ENCODE measurements at regions not wholly inside any gene's neighbourhood (a gene's known extent, or its start where the extent isn't known, plus 50 kb on each side); places are given as distances from the start of the nearest gene placed in this dataset.

DNA sequence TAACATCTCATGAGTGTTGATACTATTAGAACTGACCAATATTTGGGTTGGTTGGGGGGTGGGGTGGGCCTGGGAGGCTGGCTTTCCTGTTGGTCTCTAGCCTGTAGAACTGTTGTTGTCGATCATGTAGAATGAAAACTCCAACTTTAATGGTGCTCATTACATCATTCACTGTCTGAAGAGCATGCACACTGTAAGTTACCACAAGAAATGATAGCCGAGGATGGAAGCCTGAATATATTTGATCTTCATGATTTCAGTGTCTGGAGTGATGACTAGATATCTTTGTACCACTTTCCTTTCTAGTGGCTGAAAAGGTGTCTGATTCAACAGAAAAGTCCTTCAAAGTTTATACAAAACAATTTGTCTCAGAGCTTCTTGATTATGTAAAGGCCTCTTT lies 123.6 kb downstream of the XCL2 start:
- H3K4me1 ChIP-seq (ENCODE audit: insufficient read depth, low read length): peaks cover 4% of the 10 kb centered on the region
- H3K27ac Mint-ChIP-seq (ENCODE audit: unreplicated experiment): no peak overlapping the region
- DNase-seq (ENCODE audit: low read depth): no peak
- H3K9ac ChIP-seq (ENCODE audit: low read length): no peak overlapping the region
- H3K79me2 ChIP-seq (ENCODE audit: insufficient read depth, low read length): no peaks in the 10 kb centered on the region
- H2AFZ ChIP-seq (ENCODE audit: low read depth, low read length): no peak overlapping the region
- no peak overlapping the region for H3K4me3 ChIP-seq (ENCODE audit: insufficient read depth, low read depth, low read length)
- H3K9me3 ChIP-seq (ENCODE audit: insufficient read depth, low read depth, low read length): no peaks in the 10 kb centered on the region
- H3K27me3 ChIP-seq (ENCODE audit: insufficient read depth, low read length): no peaks in the 10 kb centered on the region
- no peak overlapping the region for H3K27ac ChIP-seq (ENCODE audit: low read depth, low read length)
- FAIRE-seq: no peak
- H3K36me3 ChIP-seq (ENCODE audit: insufficient read depth, low read length): no peaks in the 10 kb centered on the region
- H3K4me3 Mint-ChIP-seq (ENCODE audit: unreplicated experiment): no peak overlapping the region
- H3K9me3 Mint-ChIP-seq (ENCODE audit: unreplicated experiment): peaks cover 2% of the 10 kb centered on the region
- TF ChIP-seq, protein P1, sequence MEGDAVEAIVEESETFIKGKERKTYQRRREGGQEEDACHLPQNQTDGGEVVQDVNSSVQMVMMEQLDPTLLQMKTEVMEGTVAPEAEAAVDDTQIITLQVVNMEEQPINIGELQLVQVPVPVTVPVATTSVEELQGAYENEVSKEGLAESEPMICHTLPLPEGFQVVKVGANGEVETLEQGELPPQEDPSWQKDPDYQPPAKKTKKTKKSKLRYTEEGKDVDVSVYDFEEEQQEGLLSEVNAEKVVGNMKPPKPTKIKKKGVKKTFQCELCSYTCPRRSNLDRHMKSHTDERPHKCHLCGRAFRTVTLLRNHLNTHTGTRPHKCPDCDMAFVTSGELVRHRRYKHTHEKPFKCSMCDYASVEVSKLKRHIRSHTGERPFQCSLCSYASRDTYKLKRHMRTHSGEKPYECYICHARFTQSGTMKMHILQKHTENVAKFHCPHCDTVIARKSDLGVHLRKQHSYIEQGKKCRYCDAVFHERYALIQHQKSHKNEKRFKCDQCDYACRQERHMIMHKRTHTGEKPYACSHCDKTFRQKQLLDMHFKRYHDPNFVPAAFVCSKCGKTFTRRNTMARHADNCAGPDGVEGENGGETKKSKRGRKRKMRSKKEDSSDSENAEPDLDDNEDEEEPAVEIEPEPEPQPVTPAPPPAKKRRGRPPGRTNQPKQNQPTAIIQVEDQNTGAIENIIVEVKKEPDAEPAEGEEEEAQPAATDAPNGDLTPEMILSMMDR (IDR thresholded peaks at IDR 0.05; ENCODE audit: insufficient read depth, low read depth, low read length): no peak
- TF ChIP-seq EZH2 (IDR thresholded peaks at IDR 0.05; ENCODE audit: insufficient read depth, low read length): no peak
- peaks cover 16% of the 10 kb centered on the region for H3K4me1 Mint-ChIP-seq (ENCODE audit: low read depth, unreplicated experiment)
- H3K36me3 Mint-ChIP-seq (ENCODE audit: low read depth, unreplicated experiment): no peaks in the 10 kb centered on the region
- H3K4me2 ChIP-seq (ENCODE audit: low read length): no peak overlapping the region
- H3K27me3 Mint-ChIP-seq (ENCODE audit: low read depth, unreplicated experiment): peaks cover 5% of the 10 kb centered on the region
- H4K20me1 ChIP-seq (ENCODE audit: insufficient read depth, low read length): no peaks in the 10 kb centered on the region

DNA sequence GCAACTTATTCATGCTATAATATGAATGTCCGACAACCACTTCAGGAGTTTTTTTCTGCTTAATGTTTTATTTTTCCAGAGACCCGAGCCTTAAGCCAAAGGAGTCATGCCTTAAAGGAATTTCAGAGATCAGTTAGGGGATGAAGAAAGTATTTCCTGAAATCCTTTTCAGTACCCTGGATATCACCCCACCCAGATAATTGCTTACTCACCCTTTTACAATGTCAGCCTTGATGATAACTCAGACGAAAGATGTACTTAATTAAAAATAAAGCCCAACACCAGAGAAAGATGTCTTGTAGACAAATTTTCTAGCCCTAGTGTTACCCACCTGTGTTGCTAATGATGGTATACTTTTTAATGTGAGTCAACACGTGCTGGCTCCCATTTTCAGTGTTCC lies 124.1 kb downstream of the XCL2 start:
- Mint-ChIP-seq H3K27ac (ENCODE audit: unreplicated experiment) (no peak overlapping the region), H3K4me3 (ENCODE audit: unreplicated experiment) (no peak overlapping the region), H3K4me1 (ENCODE audit: low read depth, unreplicated experiment) (peaks cover 16% of the 10 kb centered on the region), H3K9me3 (ENCODE audit: unreplicated experiment) (peaks cover 2% of the 10 kb centered on the region), H3K36me3 (ENCODE audit: low read depth, unreplicated experiment) (no peaks in the 10 kb centered on the region), H3K27me3 (ENCODE audit: low read depth, unreplicated experiment) (peaks cover 5% of the 10 kb centered on the region)
- FAIRE-seq (no peak), DNase-seq (ENCODE audit: low read depth) (peak; percentile 41)
- Histone ChIP-seq H3K9ac (ENCODE audit: low read length) (no peak overlapping the region), H3K4me1 (ENCODE audit: insufficient read depth, low read length) (peaks cover 4% of the 10 kb centered on the region), H3K27me3 (ENCODE audit: insufficient read depth, low read length) (no peaks in the 10 kb centered on the region), H3K4me2 (ENCODE audit: low read length) (no peak overlapping the region), H3K27ac (ENCODE audit: low read depth, low read length) (no peak overlapping the region), H3K4me3 (ENCODE audit: insufficient read depth, low read depth, low read length) (no peak overlapping the region), H3K9me3 (ENCODE audit: insufficient read depth, low read depth, low read length) (no peaks in the 10 kb centered on the region), H3K79me2 (ENCODE audit: insufficient read depth, low read length) (no peaks in the 10 kb centered on the region), H4K20me1 (ENCODE audit: insufficient read depth, low read length) (no peaks in the 10 kb centered on the region), H2AFZ (ENCODE audit: low read depth, low read length) (no peak overlapping the region), H3K36me3 (ENCODE audit: insufficient read depth, low read length) (no peaks in the 10 kb centered on the region)
- TF ChIP-seq, protein P1 (IDR thresholded peaks at IDR 0.05; ENCODE audit: insufficient read depth, low read depth, low read length): no peak
- no peak for TF ChIP-seq EZH2 (IDR thresholded peaks at IDR 0.05; ENCODE audit: insufficient read depth, low read length)

DNA sequence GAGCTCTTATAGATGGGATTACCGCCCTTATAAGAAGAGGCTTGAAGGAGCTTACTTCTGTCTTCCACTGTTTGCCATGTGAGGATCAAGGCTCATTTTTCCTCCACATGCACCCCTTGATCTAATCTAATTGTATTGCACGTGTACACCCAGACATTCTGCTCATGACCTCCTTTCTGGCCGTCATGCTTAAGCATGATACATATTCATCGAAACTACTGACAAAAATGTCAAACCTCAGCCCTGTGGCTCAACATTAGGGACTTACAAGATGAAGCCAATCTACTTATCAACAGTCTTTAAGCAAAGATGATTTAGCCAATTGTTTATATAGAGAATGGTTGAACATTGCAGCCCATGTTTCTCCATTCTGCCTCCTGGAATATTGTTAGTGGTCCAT lies 127.6 kb downstream of the XCL2 start:
- TF ChIP-seq, protein P1 (IDR thresholded peaks at IDR 0.05; ENCODE audit: insufficient read depth, low read depth, low read length): no peak
- TF ChIP-seq EZH2 (IDR thresholded peaks at IDR 0.05; ENCODE audit: insufficient read depth, low read length): no peak
- H3K4me3 ChIP-seq (ENCODE audit: insufficient read depth, low read depth, low read length): no peak overlapping the region
- DNase-seq (ENCODE audit: low read depth) (no peak), FAIRE-seq (no peak)
- Mint-ChIP-seq H3K27me3 (ENCODE audit: low read depth, unreplicated experiment) (no peaks in the 10 kb centered on the region), H3K27ac (ENCODE audit: unreplicated experiment) (no peak overlapping the region), H3K4me1 (ENCODE audit: low read depth, unreplicated experiment) (peaks cover 12% of the 10 kb centered on the region), H3K4me3 (ENCODE audit: unreplicated experiment) (no peak overlapping the region), H3K36me3 (ENCODE audit: low read depth, unreplicated experiment) (no peaks in the 10 kb centered on the region), H3K9me3 (ENCODE audit: unreplicated experiment) (no peaks in the 10 kb centered on the region)
- no peak overlapping the region for H3K9ac ChIP-seq (ENCODE audit: low read length)
- H3K27me3 ChIP-seq (ENCODE audit: insufficient read depth, low read length): no peaks in the 10 kb centered on the region
- no peak overlapping the region for H2AFZ ChIP-seq (ENCODE audit: low read depth, low read length)
- no peaks in the 10 kb centered on the region for H3K9me3 ChIP-seq (ENCODE audit: insufficient read depth, low read depth, low read length)
- H3K4me2 ChIP-seq (ENCODE audit: low read length): no peak overlapping the region
- H4K20me1 ChIP-seq (ENCODE audit: insufficient read depth, low read length): no peaks in the 10 kb centered on the region
- peaks cover 4% of the 10 kb centered on the region for H3K4me1 ChIP-seq (ENCODE audit: insufficient read depth, low read length)
- H3K27ac ChIP-seq (ENCODE audit: low read depth, low read length): no peak overlapping the region
- no peaks in the 10 kb centered on the region for H3K79me2 ChIP-seq (ENCODE audit: insufficient read depth, low read length)
- no peaks in the 10 kb centered on the region for H3K36me3 ChIP-seq (ENCODE audit: insufficient read depth, low read length)
